IMR-90 (cell line): ENCODE measurements at regions not wholly inside any gene's neighbourhood (a gene's known extent, or its start where the extent isn't known, plus 50 kb on each side); places are given as distances from the start of the nearest gene placed in this dataset.

Experiments used
- ATAC-seq: fragments of 200-7000 bp; cut with Tn5 transposase; 2 replicates; pipeline ENCODE4 v1.9.1; 2020; ENCODE audit warnings: low read depth, mild to moderate bottlenecking, moderate library complexity
- BruUV-seq: library from RNA; stranded (reverse); fragments of 400-500 nt; replicated peaks from 2 replicates; lab custom pipeline; 2021; lab: Mats Ljungman, UMichigan
- CTCF ChIA-PET: fragments of 300-600 bp; formaldehyde crosslinking; extraction: SDS; loops from one replicate; lab custom pipeline; 2021; ENCODE audit warnings: antibody characterized with exemption; lab: Yijun Ruan, JAX
- POLR2A ChIA-PET: fragments of 300-600 bp; sonication (Branson Sonifier 250); formaldehyde crosslinking; loops from one replicate; lab custom pipeline; 2022; ENCODE audit warnings: antibody characterized with exemption; ENCODE audit not compliant: unreplicated experiment; lab: Charles Lee
- DNase-seq: peaks from one replicate; pipeline ENCODE4 v3.0.0; 2013
- H2AFZ ChIP-seq: replicated peaks from 2 replicates; pipeline ENCODE3; 2013; ENCODE audit warnings: low read length, mild to moderate bottlenecking; ENCODE audit not compliant: poor library complexity
- H2AK5ac ChIP-seq: 2 replicates; pipeline ENCODE4 v1.6.1; 2013; ENCODE audit warnings: low read depth, low read length, inconsistent platforms
- H2AK9ac ChIP-seq: replicated peaks from 2 replicates; pipeline ENCODE3; 2013; ENCODE audit warnings: mild to moderate bottlenecking, low read depth, low read length, moderate library complexity; ENCODE audit not compliant: poor library complexity
- H2BK120ac ChIP-seq: 2 replicates; pipeline ENCODE4 v1.6.1; 2013; ENCODE audit warnings: low read depth, low read length, inconsistent platforms
- H2BK15ac ChIP-seq: 3 replicates; pipeline ENCODE4 v1.6.1; 2013; ENCODE audit warnings: low read depth, low read length, inconsistent platforms
- H2BK20ac ChIP-seq: 2 replicates; pipeline ENCODE4 v1.6.1; 2013; ENCODE audit warnings: low read depth, mild to moderate bottlenecking, inconsistent platforms, low read length, moderate library complexity
- H2BK5ac ChIP-seq: 2 replicates; pipeline ENCODE4 v1.6.1; 2013; ENCODE audit warnings: mild to moderate bottlenecking, low read depth, low read length, inconsistent platforms; ENCODE audit not compliant: poor library complexity, severe bottlenecking
- H3K14ac ChIP-seq: replicated peaks from 2 replicates; pipeline ENCODE4 v1.6.1; 2013; ENCODE audit warnings: low read depth, low read length, inconsistent platforms
- H3K18ac ChIP-seq: 2 replicates; pipeline ENCODE4 v1.6.1; 2013; ENCODE audit warnings: low read depth, low read length, control low read depth
- H3K23ac ChIP-seq: 2 replicates; pipeline ENCODE4 v1.6.1; 2013; ENCODE audit warnings: low read depth, low read length, inconsistent platforms
- H3K27ac ChIP-seq: 2 replicates; pipeline ENCODE4 v1.5.1; 2013; ENCODE audit warnings: mild to moderate bottlenecking, control low read depth, low read length; ENCODE audit not compliant: insufficient read depth
- H3K27me3 ChIP-seq: 2 replicates; pipeline ENCODE4 v1.6.1; 2013; ENCODE audit warnings: low read length; ENCODE audit not compliant: control insufficient read depth, insufficient read depth
- H3K36me3 ChIP-seq: 2 replicates; pipeline ENCODE4 v1.6.1; 2013; ENCODE audit warnings: low read length, mixed read lengths; ENCODE audit not compliant: control insufficient read depth, insufficient read depth
- H3K4ac ChIP-seq: 2 replicates; pipeline ENCODE4 v1.6.1; 2013; ENCODE audit warnings: low read depth, low read length, inconsistent platforms
- H3K4me1 ChIP-seq: 2 replicates; pipeline ENCODE4 v1.6.1; 2013; ENCODE audit warnings: low read length, mixed read lengths; ENCODE audit not compliant: control insufficient read depth, insufficient read depth
- H3K4me2 ChIP-seq: 2 replicates; pipeline ENCODE4 v1.6.1; 2013; ENCODE audit warnings: low read depth, mild to moderate bottlenecking, control low read depth, low read length, moderate library complexity
- H3K4me3 ChIP-seq: 2 replicates; pipeline ENCODE4 v1.5.1; 2013; ENCODE audit warnings: low read depth, mild to moderate bottlenecking, control low read depth, low read length, moderate library complexity; ENCODE audit not compliant: insufficient read depth
- H3K56ac ChIP-seq: 2 replicates; pipeline ENCODE4 v1.6.1; 2013; ENCODE audit warnings: low read length, inconsistent platforms; ENCODE audit not compliant: insufficient read depth; ENCODE audit errors: extremely low read depth
- H3K79me1 ChIP-seq, 2 experiments: 2 replicates each; pipeline ENCODE4 v1.6.1; 2013; ENCODE audit warnings: low read length in 2 of 2, inconsistent platforms in 1 of 2, low read depth in 1 of 2
- H3K9ac ChIP-seq: 2 replicates; pipeline ENCODE4 v1.6.1; 2013; ENCODE audit warnings: low read depth, low read length, control low read depth
- H3K9me1 ChIP-seq: 2 replicates; pipeline ENCODE4 v1.6.1; 2013; ENCODE audit warnings: low read length, inconsistent platforms; ENCODE audit not compliant: insufficient read depth
- H3K9me3 ChIP-seq: 2 replicates; pipeline ENCODE4 v1.6.1; 2013; ENCODE audit warnings: low read length; ENCODE audit not compliant: control insufficient read depth, insufficient read depth
- H4K20me1 ChIP-seq: 2 replicates; pipeline ENCODE4 v1.6.1; 2013; ENCODE audit warnings: low read length, inconsistent platforms; ENCODE audit not compliant: insufficient read depth
- H4K5ac ChIP-seq: 2 replicates; pipeline ENCODE4 v1.6.1; 2013; ENCODE audit warnings: mild to moderate bottlenecking, low read depth, low read length, control low read depth
- H4K8ac ChIP-seq, 2 experiments: 2 replicates each; pipeline ENCODE4 v1.6.1; 2013; ENCODE audit warnings: low read depth in 2 of 2, low read length in 2 of 2, control low read depth in 1 of 2, inconsistent platforms in 1 of 2
- H4K91ac ChIP-seq: 2 replicates; pipeline ENCODE4 v1.6.1; 2013; ENCODE audit warnings: low read depth, low read length, inconsistent platforms; ENCODE audit not compliant: insufficient read depth
- BHLHE40 ChIP-seq: fragments of 150-350 bp; IDR thresholded peaks from 2 replicates; pipeline ENCODE4 v1.6.1; 2016; ENCODE audit warnings: mild to moderate bottlenecking, low read depth, low read length
- CEBPB ChIP-seq: IDR thresholded peaks from 2 replicates; pipeline ENCODE4 v1.6.1; 2012; ENCODE audit warnings: low read depth, low read length, improper control_type of control experiment
- CHD1 ChIP-seq: IDR thresholded peaks from 2 replicates; pipeline ENCODE4 v1.6.1; 2012; ENCODE audit warnings: low read depth, low read length, improper control_type of control experiment
- CTCF ChIP-seq: conservative IDR thresholded peaks from 2 replicates; pipeline ENCODE4 v1.5.1; 2012; ENCODE audit warnings: mild to moderate bottlenecking, low read depth, low read length, improper control_type of control experiment
- ELK1 ChIP-seq: fragments of 150-350 bp; IDR thresholded peaks from 2 replicates; pipeline ENCODE4 v1.6.1; 2016; ENCODE audit warnings: low read depth, mild to moderate bottlenecking, low read length, moderate library complexity, borderline replicate concordance
- FOS ChIP-seq: fragments of 150-350 bp; IDR thresholded peaks from 2 replicates; pipeline ENCODE4 v1.6.1; 2016; ENCODE audit warnings: low read depth, low read length
- MAFK ChIP-seq: IDR thresholded peaks from 2 replicates; pipeline ENCODE4 v1.6.1; 2012; ENCODE audit warnings: low read depth, low read length, improper control_type of control experiment
- MAZ ChIP-seq: IDR thresholded peaks from 2 replicates; pipeline ENCODE4 v1.6.1; 2012; ENCODE audit warnings: low read depth, mild to moderate bottlenecking, low read length, improper control_type of control experiment, moderate library complexity, borderline replicate concordance
- MXI1 ChIP-seq: IDR thresholded peaks from 2 replicates; pipeline ENCODE4 v1.6.1; 2012; ENCODE audit warnings: low read depth, mild to moderate bottlenecking, low read length, moderate library complexity, borderline replicate concordance
- NFE2L2 ChIP-seq: fragments of 150-350 bp; IDR thresholded peaks from 2 replicates; pipeline ENCODE4 v1.6.1; 2016; ENCODE audit warnings: low read depth, mild to moderate bottlenecking, low read length
- POLR2A ChIP-seq: IDR thresholded peaks from 2 replicates; pipeline ENCODE4 v1.6.1; 2012; ENCODE audit warnings: mild to moderate bottlenecking, low read depth, low read length
- RAD21 ChIP-seq: IDR thresholded peaks from 2 replicates; pipeline ENCODE4 v1.6.1; 2012; ENCODE audit warnings: low read length, improper control_type of control experiment
- RCOR1 ChIP-seq: IDR thresholded peaks from 2 replicates; pipeline ENCODE4 v1.6.1; 2012; ENCODE audit warnings: mild to moderate bottlenecking, low read length, improper control_type of control experiment; ENCODE audit not compliant: insufficient replicate concordance
- RFX5 ChIP-seq: IDR thresholded peaks from 2 replicates; pipeline ENCODE4 v1.8.0; 2012; ENCODE audit warnings: low read depth, mild to moderate bottlenecking, low read length, moderate library complexity
- SMC3 ChIP-seq: fragments of 150-350 bp; IDR thresholded peaks from 2 replicates; pipeline ENCODE4 v1.6.1; 2016; ENCODE audit warnings: low read depth, mild to moderate bottlenecking, antibody characterized with exemption, low read length, moderate library complexity
- USF2 ChIP-seq: fragments of 150-350 bp; IDR thresholded peaks from 2 replicates; pipeline ENCODE4 v1.6.1; 2017; ENCODE audit warnings: mild to moderate bottlenecking, antibody characterized with exemption, low read length, low read depth
- WGBS, 2 experiments: methylation state at CpG; one replicate each; pipeline versions ENCODE4 v1.1.5 to v1.1.7; 2013; ENCODE audit warnings: missing lambda C conversion rate in 2 of 2; ENCODE audit not compliant: insufficient read length in 1 of 2; ENCODE audit errors: extremely low coverage in 2 of 2; 5-methylcytosine and 5-hydroxymethylcytosine counted together
- dilution Hi-C: fragments of 300-500 bp; cut with HindIII; formaldehyde crosslinking; loops from one replicate; pipeline ENCODE4 v1.14.3; 2018; ENCODE audit warnings: low sequenced_read_pairs; ENCODE audit not compliant: unreplicated experiment
- in situ Hi-C: fragments of 300-500 bp; cut with MboI; formaldehyde crosslinking; loops from 3 replicates; pipeline ENCODE4 v1.14.3; 2019; ENCODE audit warnings: low sequenced_read_pairs, inconsistent platforms, mixed read lengths
- intact Hi-C: fragments of 100-400 bp; cut with micrococcal nuclease; formaldehyde crosslinking; loops from 2 replicates; pipeline ENCODE4 v1.10.0; 2022

- ATAC-seq (no peak), DNase-seq (no peak)
- 86% methylated on average over 1 of the region's 1 CpG; no CpG with 5 or more reads in 1 of the 2 experiments for WGBS, 2 experiments
- Histone ChIP-seq H3K9me3 (no peaks in the 10 kb centered on the region), H2BK5ac (no peak overlapping the region), H3K27me3 (peaks cover 9% of the 10 kb centered on the region; the same call in 1 of the 2 replicates), H2BK15ac (no peak overlapping the region), H4K91ac (no peak overlapping the region), H3K4me3 (no peak overlapping the region), H2AFZ (no peak overlapping the region), H3K9me1 (peaks cover 10% of the 10 kb centered on the region), H2AK9ac (no peak overlapping the region), H3K36me3 (no peaks in the 10 kb centered on the region), H2BK120ac (no peak overlapping the region), H2BK20ac (no peak overlapping the region), H2AK5ac (no peak overlapping the region), H4K20me1 (peaks cover 3% of the 10 kb centered on the region; the same call in 1 of the 2 replicates), H3K56ac (no peak overlapping the region), H3K27ac (no peak overlapping the region), H3K4me2 (no peak overlapping the region), H3K4ac (peak overlapping the region; percentile 37; the same call in 1 of the 2 replicates), H4K5ac (no peak overlapping the region), H3K14ac (no peak overlapping the region), H4K8ac (no peak overlapping the region), H3K18ac (no peak overlapping the region), H3K79me1 (no peaks in the 10 kb centered on the region), H3K4me1 (peaks cover 18% of the 10 kb centered on the region), H3K23ac (no peak overlapping the region), H3K9ac (no peak overlapping the region)
- no peak for TF ChIP-seq CTCF
- no peak for TF ChIP-seq MXI1
- TF ChIP-seq MAZ, result no peak
- TF ChIP-seq CHD1, result no peak
- no peak for TF ChIP-seq BHLHE40
- no peak for TF ChIP-seq MAFK
- TF ChIP-seq NFE2L2, result no peak
- TF ChIP-seq ELK1, result no peak
- TF ChIP-seq SMC3, result no peak
- no peak for TF ChIP-seq RFX5
- TF ChIP-seq CEBPB, result no peak
- no peak for TF ChIP-seq RCOR1
- TF ChIP-seq RAD21, result no peak
- TF ChIP-seq POLR2A, result no peak
- TF ChIP-seq USF2, result no peak
- TF ChIP-seq FOS, result no peak
- POLR2A ChIA-PET, result no interaction called here
- CTCF ChIA-PET, result no interaction called here
- BruUV-seq, result no TSS peak
- dilution Hi-C loops, result no loop called here
- intact Hi-C loops, result no loop called here
- in situ Hi-C loops, result loop anchor here (25.0 kb wide), 1 partner anchor 714 kb away; no protein-coding TSS in a partner anchor
These were observed 55.9 kb upstream of the HAAO start for GRCh38 chr2:42848265-42848664.
